Bone marrow (tissue), 2 donors: ENCODE measurements at regions not wholly inside any gene's neighbourhood (a gene's known extent, or its start where the extent isn't known, plus 50 kb on each side); places are given as distances from the start of the nearest gene placed in this dataset.
"Not testable (repeated sequence)": the region's sequence is repeated elsewhere in the genome, so short reads cannot be mapped to it uniquely, and the experiment has no call there.

Experiments
- DNase-seq, 2 donors: peaks; one replicate each; lab custom pipeline; 2025; lab: John Stamatoyannopoulos, UW

GRCh38 chr5:36526537-36526936 is 79.9 kb upstream of the SLC1A3 start:
- DNase-seq, result no peak

GRCh38 chr5:36528588-36528987 is 77.8 kb upstream of the SLC1A3 start:
- no peak for DNase-seq

- no peak for DNase-seq
These were observed 77.3 kb upstream of the SLC1A3 start for GRCh38 chr5:36529142-36529541.

- DNase-seq, result no peak
These were observed 76.2 kb upstream of the SLC1A3 start for GRCh38 chr5:36530215-36530614.

- DNase-seq, result no peak
These were observed 75.0 kb upstream of the SLC1A3 start for GRCh38 chr5:36531401-36531800.

GRCh38 chr5:36535378-36535777 is 71.0 kb upstream of the SLC1A3 start:
- no peak for DNase-seq

- DNase-seq, result no peak
These were observed 70.4 kb upstream of the SLC1A3 start for GRCh38 chr5:36535859-36536615.

- no peak for DNase-seq
These were observed 69.8 kb upstream of the SLC1A3 start for GRCh38 chr5:36536616-36537005.

GRCh38 chr5:36537724-36538123 is 68.7 kb upstream of the SLC1A3 start:
- DNase-seq, result no peak

- DNase-seq, result no peak
These were observed 53.6 kb upstream of the SLC1A3 start for GRCh38 chr5:36552651-36553393.

GRCh38 chr5:36555035-36555434 is 51.4 kb upstream of the SLC1A3 start:
- not testable (repeated sequence) for DNase-seq
